ENCODE measurements at regions not wholly inside any gene's neighbourhood (a gene's known extent, or its start where the extent isn't known, plus 50 kb on each side); places are given as distances from the start of the nearest gene placed in this dataset.

DNA sequence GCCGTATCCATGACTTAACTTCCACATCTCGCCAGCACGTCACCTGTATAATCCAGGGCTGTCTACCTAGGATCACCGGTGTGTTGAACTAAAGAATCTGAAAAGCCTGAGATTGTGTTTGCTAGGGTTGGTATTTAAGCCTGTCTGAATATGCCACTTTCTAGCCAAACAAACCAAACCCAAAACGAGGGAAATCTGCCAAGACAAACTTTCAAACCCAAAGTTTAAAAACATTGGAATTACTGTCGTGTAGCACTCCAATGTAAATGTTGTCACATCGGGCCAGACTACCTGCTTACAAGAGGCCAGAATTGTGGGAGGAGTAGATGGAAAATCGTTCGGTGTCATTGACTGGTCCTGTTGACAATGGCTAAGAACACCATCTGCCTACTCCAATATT, 747.8 kb downstream of the EFNB2 start:
- TF ChIP-seq POLR2A (IDR thresholded peaks at IDR 0.05) = no peak
- TF ChIP-seq, protein P1, sequence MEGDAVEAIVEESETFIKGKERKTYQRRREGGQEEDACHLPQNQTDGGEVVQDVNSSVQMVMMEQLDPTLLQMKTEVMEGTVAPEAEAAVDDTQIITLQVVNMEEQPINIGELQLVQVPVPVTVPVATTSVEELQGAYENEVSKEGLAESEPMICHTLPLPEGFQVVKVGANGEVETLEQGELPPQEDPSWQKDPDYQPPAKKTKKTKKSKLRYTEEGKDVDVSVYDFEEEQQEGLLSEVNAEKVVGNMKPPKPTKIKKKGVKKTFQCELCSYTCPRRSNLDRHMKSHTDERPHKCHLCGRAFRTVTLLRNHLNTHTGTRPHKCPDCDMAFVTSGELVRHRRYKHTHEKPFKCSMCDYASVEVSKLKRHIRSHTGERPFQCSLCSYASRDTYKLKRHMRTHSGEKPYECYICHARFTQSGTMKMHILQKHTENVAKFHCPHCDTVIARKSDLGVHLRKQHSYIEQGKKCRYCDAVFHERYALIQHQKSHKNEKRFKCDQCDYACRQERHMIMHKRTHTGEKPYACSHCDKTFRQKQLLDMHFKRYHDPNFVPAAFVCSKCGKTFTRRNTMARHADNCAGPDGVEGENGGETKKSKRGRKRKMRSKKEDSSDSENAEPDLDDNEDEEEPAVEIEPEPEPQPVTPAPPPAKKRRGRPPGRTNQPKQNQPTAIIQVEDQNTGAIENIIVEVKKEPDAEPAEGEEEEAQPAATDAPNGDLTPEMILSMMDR (IDR thresholded peaks at IDR 0.05) = no peak
